ENCODE measurements at regions not wholly inside any gene's neighbourhood (a gene's known extent, or its start where the extent isn't known, plus 50 kb on each side); places are given as distances from the start of the nearest gene placed in this dataset.
A peak's percentile ranks its signal among the peaks of the same experiment; 100 is the strongest.

GRCh38 chr5:102554082-102554481 lies 55.3 kb upstream of the SLCO6A1 start:
- Histone ChIP-seq H3K4me3 (ENCODE audit: low read depth, low read length) (no peak overlapping the region), H3K27me3 (ENCODE audit: control insufficient read depth, insufficient read depth, low read length) (no peaks in the 10 kb centered on the region), H3K36me3 (ENCODE audit: control insufficient read depth, insufficient read depth, low read length) (no peaks in the 10 kb centered on the region)
- DNase-seq (ENCODE audit: low read depth) = peak; percentile 43
- TF ChIP-seq CTCF (IDR thresholded peaks at IDR 0.05; ENCODE audit: insufficient read depth, low read length, poor library complexity, severe bottlenecking) = no peak

- DNase-seq (ENCODE audit: low read depth) = peak; percentile 19
- TF ChIP-seq CTCF (IDR thresholded peaks at IDR 0.05; ENCODE audit: insufficient read depth, low read length, poor library complexity, severe bottlenecking) = peak; percentile 49
- Histone ChIP-seq H3K27me3 (ENCODE audit: control insufficient read depth, insufficient read depth, low read length) (no peaks in the 10 kb centered on the region), H3K4me3 (ENCODE audit: low read depth, low read length) (no peak overlapping the region), H3K36me3 (ENCODE audit: control insufficient read depth, insufficient read depth, low read length) (no peaks in the 10 kb centered on the region)
Observed at GRCh38 chr5:102554728-102555127, 55.9 kb upstream of the SLCO6A1 start.

GRCh38 chr5:102561894-102562760 lies 63.3 kb upstream of the SLCO6A1 start:
- TF ChIP-seq CTCF (IDR thresholded peaks at IDR 0.05; ENCODE audit: insufficient read depth, low read length, poor library complexity, severe bottlenecking) = peak; percentile 76
- H3K27me3 ChIP-seq (ENCODE audit: control insufficient read depth, insufficient read depth, low read length) = no peaks in the 10 kb centered on the region
- no peak overlapping the region for H3K4me3 ChIP-seq (ENCODE audit: low read depth, low read length)
- DNase-seq (ENCODE audit: low read depth) = no peak
- no peaks in the 10 kb centered on the region for H3K36me3 ChIP-seq (ENCODE audit: control insufficient read depth, insufficient read depth, low read length)

GRCh38 chr5:102570747-102571146 lies 71.9 kb upstream of the SLCO6A1 start:
- Histone ChIP-seq H3K27me3 (ENCODE audit: control insufficient read depth, insufficient read depth, low read length) (no peaks in the 10 kb centered on the region), H3K36me3 (ENCODE audit: control insufficient read depth, insufficient read depth, low read length) (no peaks in the 10 kb centered on the region), H3K4me3 (ENCODE audit: low read depth, low read length) (no peak overlapping the region)
- DNase-seq (ENCODE audit: low read depth) = no peak
- TF ChIP-seq CTCF (IDR thresholded peaks at IDR 0.05; ENCODE audit: insufficient read depth, low read length, poor library complexity, severe bottlenecking) = no peak

GRCh38 chr5:102578362-102578761 lies 79.6 kb upstream of the SLCO6A1 start:
- DNase-seq (ENCODE audit: low read depth) = no peak
- TF ChIP-seq CTCF (IDR thresholded peaks at IDR 0.05; ENCODE audit: insufficient read depth, low read length, poor library complexity, severe bottlenecking) = no peak
- no peak overlapping the region for H3K4me3 ChIP-seq (ENCODE audit: low read depth, low read length)
- no peaks in the 10 kb centered on the region for H3K36me3 ChIP-seq (ENCODE audit: control insufficient read depth, insufficient read depth, low read length)
- no peaks in the 10 kb centered on the region for H3K27me3 ChIP-seq (ENCODE audit: control insufficient read depth, insufficient read depth, low read length)

- no peak for TF ChIP-seq CTCF (IDR thresholded peaks at IDR 0.05; ENCODE audit: insufficient read depth, low read length, poor library complexity, severe bottlenecking)
- H3K4me3 ChIP-seq (ENCODE audit: low read depth, low read length) = no peak overlapping the region
Observed at GRCh38 chr5:102579379-102579778, 80.6 kb upstream of the SLCO6A1 start.

More at GRCh38 chr5:102579379-102579778, 80.6 kb upstream of the SLCO6A1 start:
- Histone ChIP-seq H3K36me3 (ENCODE audit: control insufficient read depth, insufficient read depth, low read length) (no peaks in the 10 kb centered on the region), H3K27me3 (ENCODE audit: control insufficient read depth, insufficient read depth, low read length) (no peaks in the 10 kb centered on the region)
- DNase-seq (ENCODE audit: low read depth) = no peak

Data from kidney epithelial cell (primary cell).